ENCODE measurements at regions not wholly inside any gene's neighbourhood (a gene's known extent, or its start where the extent isn't known, plus 50 kb on each side); places are given as distances from the start of the nearest gene placed in this dataset.

- no peak for TF ChIP-seq EZH2 (IDR thresholded peaks at IDR 0.05; ENCODE audit: borderline replicate concordance, low read depth, low read length, severe bottlenecking)
- TF ChIP-seq, protein P1, sequence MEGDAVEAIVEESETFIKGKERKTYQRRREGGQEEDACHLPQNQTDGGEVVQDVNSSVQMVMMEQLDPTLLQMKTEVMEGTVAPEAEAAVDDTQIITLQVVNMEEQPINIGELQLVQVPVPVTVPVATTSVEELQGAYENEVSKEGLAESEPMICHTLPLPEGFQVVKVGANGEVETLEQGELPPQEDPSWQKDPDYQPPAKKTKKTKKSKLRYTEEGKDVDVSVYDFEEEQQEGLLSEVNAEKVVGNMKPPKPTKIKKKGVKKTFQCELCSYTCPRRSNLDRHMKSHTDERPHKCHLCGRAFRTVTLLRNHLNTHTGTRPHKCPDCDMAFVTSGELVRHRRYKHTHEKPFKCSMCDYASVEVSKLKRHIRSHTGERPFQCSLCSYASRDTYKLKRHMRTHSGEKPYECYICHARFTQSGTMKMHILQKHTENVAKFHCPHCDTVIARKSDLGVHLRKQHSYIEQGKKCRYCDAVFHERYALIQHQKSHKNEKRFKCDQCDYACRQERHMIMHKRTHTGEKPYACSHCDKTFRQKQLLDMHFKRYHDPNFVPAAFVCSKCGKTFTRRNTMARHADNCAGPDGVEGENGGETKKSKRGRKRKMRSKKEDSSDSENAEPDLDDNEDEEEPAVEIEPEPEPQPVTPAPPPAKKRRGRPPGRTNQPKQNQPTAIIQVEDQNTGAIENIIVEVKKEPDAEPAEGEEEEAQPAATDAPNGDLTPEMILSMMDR (IDR thresholded peaks at IDR 0.05; ENCODE audit: borderline replicate concordance, extremely low read depth, low read length, poor library complexity, severe bottlenecking): no peak
- Histone ChIP-seq H3K4me3 (ENCODE audit: low read depth in 1 of 2, low read length in 2 of 2) (no peak overlapping the region), H2AFZ (ENCODE audit: low read depth, low read length) (no peak overlapping the region), H4K20me1 (ENCODE audit: insufficient read depth, low read length) (no peaks in the 10 kb centered on the region), H3K27ac (ENCODE audit: low read length) (no peak overlapping the region), H3K36me3 (ENCODE audit: insufficient read depth, low read length) (no peaks in the 10 kb centered on the region), H3K4me2 (ENCODE audit: insufficient read depth, low read length) (no peak overlapping the region), H3K79me2 (ENCODE audit: insufficient read depth, low read length) (no peaks in the 10 kb centered on the region), H3K4me1 (ENCODE audit: insufficient read depth, low read length) (no peaks in the 10 kb centered on the region), H3K9me3 (ENCODE audit: insufficient read depth, low read length, severe bottlenecking) (no peaks in the 10 kb centered on the region), H3K9ac (ENCODE audit: low read depth, low read length) (no peak overlapping the region), H3K27me3 (ENCODE audit: insufficient read depth, low read length, poor library complexity) (no peaks in the 10 kb centered on the region)
- no peak for DNase-seq
- ATAC-seq (ENCODE audit: insufficient read depth, low read depth): no peak
Observed at GRCh38 chr13:34459856-34460255, 482.2 kb upstream of the NBEA start.

DNA sequence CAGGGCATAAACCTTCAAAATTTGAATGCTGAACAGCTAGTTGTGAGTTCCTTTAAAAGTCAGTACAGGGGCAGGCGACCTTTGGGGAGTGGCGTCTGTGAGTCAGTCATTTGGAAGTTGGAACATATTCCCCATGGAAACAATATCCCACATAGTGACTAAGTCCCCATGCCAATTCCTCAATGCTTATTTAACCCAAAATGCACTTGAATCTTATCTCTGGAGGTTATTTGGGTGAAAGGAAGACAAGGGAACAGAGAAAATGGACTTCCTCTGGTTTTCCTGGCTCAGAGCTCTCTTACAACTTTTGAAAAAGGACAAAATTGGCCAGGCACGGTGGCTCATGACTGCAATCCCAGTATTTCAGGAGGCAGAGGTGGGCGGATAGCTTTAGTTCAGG lies 479.2 kb upstream of the NBEA start:
- Histone ChIP-seq H3K4me2 (ENCODE audit: insufficient read depth, low read length) (no peak overlapping the region), H3K4me1 (ENCODE audit: insufficient read depth, low read length) (no peaks in the 10 kb centered on the region), H3K79me2 (ENCODE audit: insufficient read depth, low read length) (no peaks in the 10 kb centered on the region), H3K9ac (ENCODE audit: low read depth, low read length) (no peak overlapping the region), H3K27ac (ENCODE audit: low read length) (no peak overlapping the region), H3K27me3 (ENCODE audit: insufficient read depth, low read length, poor library complexity) (no peaks in the 10 kb centered on the region), H3K9me3 (ENCODE audit: insufficient read depth, low read length, severe bottlenecking) (no peaks in the 10 kb centered on the region), H3K36me3 (ENCODE audit: insufficient read depth, low read length) (no peaks in the 10 kb centered on the region), H3K4me3 (ENCODE audit: low read depth in 1 of 2, low read length in 2 of 2) (no peak overlapping the region), H2AFZ (ENCODE audit: low read depth, low read length) (no peak overlapping the region), H4K20me1 (ENCODE audit: insufficient read depth, low read length) (no peaks in the 10 kb centered on the region)
- TF ChIP-seq EZH2 (IDR thresholded peaks at IDR 0.05; ENCODE audit: borderline replicate concordance, low read depth, low read length, severe bottlenecking): no peak
- TF ChIP-seq, protein P1 (IDR thresholded peaks at IDR 0.05; ENCODE audit: borderline replicate concordance, extremely low read depth, low read length, poor library complexity, severe bottlenecking): no peak
- ATAC-seq (ENCODE audit: insufficient read depth, low read depth) (no peak), DNase-seq (no peak)

- no peaks in the 10 kb centered on the region for H3K79me2 ChIP-seq (ENCODE audit: insufficient read depth, low read length)
- H3K4me2 ChIP-seq (ENCODE audit: insufficient read depth, low read length): no peak overlapping the region
- H2AFZ ChIP-seq (ENCODE audit: low read depth, low read length): no peak overlapping the region
- no peaks in the 10 kb centered on the region for H3K27me3 ChIP-seq (ENCODE audit: insufficient read depth, low read length, poor library complexity)
- H3K4me3 ChIP-seq (ENCODE audit: low read depth in 1 of 2, low read length in 2 of 2): no peak overlapping the region
- ATAC-seq (ENCODE audit: insufficient read depth, low read depth) (no peak), DNase-seq (no peak)
- H3K9ac ChIP-seq (ENCODE audit: low read depth, low read length): no peak overlapping the region
- TF ChIP-seq, protein P1 (IDR thresholded peaks at IDR 0.05; ENCODE audit: borderline replicate concordance, extremely low read depth, low read length, poor library complexity, severe bottlenecking): no peak
- no peak for TF ChIP-seq EZH2 (IDR thresholded peaks at IDR 0.05; ENCODE audit: borderline replicate concordance, low read depth, low read length, severe bottlenecking)
- no peaks in the 10 kb centered on the region for H3K4me1 ChIP-seq (ENCODE audit: insufficient read depth, low read length)
- no peak overlapping the region for H3K27ac ChIP-seq (ENCODE audit: low read length)
- H4K20me1 ChIP-seq (ENCODE audit: insufficient read depth, low read length): no peaks in the 10 kb centered on the region
- no peaks in the 10 kb centered on the region for H3K36me3 ChIP-seq (ENCODE audit: insufficient read depth, low read length)
- H3K9me3 ChIP-seq (ENCODE audit: insufficient read depth, low read length, severe bottlenecking): no peaks in the 10 kb centered on the region
Observed at GRCh38 chr13:34464011-34464410, 478.1 kb upstream of the NBEA start.

DNA sequence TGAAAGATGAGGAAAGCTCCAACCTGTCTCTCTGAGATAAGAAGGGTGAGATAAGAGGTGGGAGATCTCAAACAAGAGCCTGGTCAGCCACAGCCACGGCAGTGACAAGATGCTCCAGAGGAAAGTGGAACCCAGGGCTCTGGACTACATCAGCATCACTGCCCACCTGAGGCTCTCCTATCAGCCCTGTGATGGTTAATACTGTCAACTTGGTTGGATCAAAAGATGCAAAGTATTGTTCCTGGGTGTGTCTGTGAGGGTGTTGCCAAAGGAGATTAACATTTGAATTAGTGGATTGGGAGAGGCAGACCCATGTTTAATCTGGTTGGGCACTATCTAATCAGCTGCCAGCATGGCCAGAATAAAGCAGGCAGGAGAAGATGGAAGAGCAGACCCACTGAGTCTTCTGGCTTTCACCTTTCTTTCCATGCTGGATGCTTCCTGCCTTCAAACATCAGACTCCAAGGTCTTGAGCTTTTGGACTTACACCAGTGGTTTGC lies 476.6 kb upstream of the NBEA start:
- Histone ChIP-seq H3K36me3 (ENCODE audit: insufficient read depth, low read length) (no peaks in the 10 kb centered on the region), H3K27ac (ENCODE audit: low read length) (no peak overlapping the region), H3K79me2 (ENCODE audit: insufficient read depth, low read length) (no peaks in the 10 kb centered on the region), H3K9ac (ENCODE audit: low read depth, low read length) (no peak overlapping the region), H2AFZ (ENCODE audit: low read depth, low read length) (no peak overlapping the region), H3K9me3 (ENCODE audit: insufficient read depth, low read length, severe bottlenecking) (no peaks in the 10 kb centered on the region), H3K27me3 (ENCODE audit: insufficient read depth, low read length, poor library complexity) (no peaks in the 10 kb centered on the region), H3K4me1 (ENCODE audit: insufficient read depth, low read length) (no peaks in the 10 kb centered on the region), H3K4me2 (ENCODE audit: insufficient read depth, low read length) (no peak overlapping the region), H4K20me1 (ENCODE audit: insufficient read depth, low read length) (no peaks in the 10 kb centered on the region), H3K4me3 (ENCODE audit: low read depth in 1 of 2, low read length in 2 of 2) (no peak overlapping the region)
- TF ChIP-seq, protein P1 (IDR thresholded peaks at IDR 0.05; ENCODE audit: borderline replicate concordance, extremely low read depth, low read length, poor library complexity, severe bottlenecking): no peak
- no peak for TF ChIP-seq EZH2 (IDR thresholded peaks at IDR 0.05; ENCODE audit: borderline replicate concordance, low read depth, low read length, severe bottlenecking)
- ATAC-seq (ENCODE audit: insufficient read depth, low read depth) (no peak), DNase-seq (no peak)

Data from DND-41 (cell line).